Smooth muscle cell (in vitro differentiated cells): ENCODE measurements at regions not wholly inside any gene's neighbourhood (a gene's known extent, or its start where the extent isn't known, plus 50 kb on each side); places are given as distances from the start of the nearest gene placed in this dataset.

Source experiments
- DNase-seq: peaks from one replicate; lab custom pipeline; 2025; ENCODE audit not compliant: unreplicated experiment; lab: John Stamatoyannopoulos, UW
- H2AFZ ChIP-seq: fragments of 200-600 bp; sonication (generic); 2 replicates; pipeline ENCODE4 v1.6.0; 2016; ENCODE audit warnings: antibody characterized with exemption, low read depth, mild to moderate bottlenecking
- H3F3A ChIP-seq: fragments of 200-600 bp; sonication (generic); 2 replicates; pipeline ENCODE4 v1.6.0; 2017; ENCODE audit warnings: antibody characterized with exemption, low read depth
- H3K27ac ChIP-seq: fragments of 200-600 bp; sonication (generic); 2 replicates; pipeline ENCODE4 v1.5.1; 2016; ENCODE audit warnings: low read depth, mild to moderate bottlenecking
- H3K27me3 ChIP-seq: fragments of 200-600 bp; sonication (generic); 2 replicates; pipeline ENCODE4 v1.6.1; 2016; ENCODE audit warnings: low read depth, mild to moderate bottlenecking
- H3K36me3 ChIP-seq: fragments of 200-600 bp; sonication (generic); 2 replicates; pipeline ENCODE4 v1.5.1; 2016; ENCODE audit warnings: low read depth
- H3K4me1 ChIP-seq: fragments of 200-600 bp; sonication (generic); 2 replicates; pipeline ENCODE4 v1.5.1; 2016; ENCODE audit warnings: low read depth
- H3K4me2 ChIP-seq: fragments of 200-600 bp; sonication (generic); 2 replicates; pipeline ENCODE4 v1.6.0; 2016; ENCODE audit warnings: mild to moderate bottlenecking
- H3K4me3 ChIP-seq: fragments of 200-600 bp; sonication (generic); 2 replicates; pipeline ENCODE4 v1.5.1; 2016; ENCODE audit warnings: mild to moderate bottlenecking
- H3K79me2 ChIP-seq: fragments of 200-600 bp; sonication (generic); 2 replicates; pipeline ENCODE4 v1.6.0; 2016; ENCODE audit warnings: low read depth, mild to moderate bottlenecking
- H3K9ac ChIP-seq: fragments of 200-600 bp; sonication (generic); 2 replicates; pipeline ENCODE4 v1.6.0; 2016; ENCODE audit warnings: low read depth
- H3K9me3 ChIP-seq: fragments of 200-600 bp; sonication (generic); replicated peaks from 2 replicates; pipeline ENCODE4 v1.5.1; 2016; ENCODE audit warnings: low read depth
- H4K20me1 ChIP-seq: fragments of 200-600 bp; sonication (generic); 2 replicates; pipeline ENCODE4 v1.6.0; 2016; ENCODE audit warnings: low read depth
- WGBS: methylation state at CpG from one replicate; pipeline ENCODE4 v1.1.7; 2016; ENCODE audit warnings: low lambda C conversion rate; 5-methylcytosine and 5-hydroxymethylcytosine counted together
- TF ChIP-seq, protein P1 (sequence below): fragments of 200-600 bp; sonication (generic); IDR thresholded peaks from 2 replicates; pipeline ENCODE4 v1.5.1; 2017; ENCODE audit warnings: borderline replicate concordance, mild to moderate bottlenecking, antibody characterized with exemption; ENCODE audit not compliant: insufficient read depth, poor library complexity, severe bottlenecking

DNA sequence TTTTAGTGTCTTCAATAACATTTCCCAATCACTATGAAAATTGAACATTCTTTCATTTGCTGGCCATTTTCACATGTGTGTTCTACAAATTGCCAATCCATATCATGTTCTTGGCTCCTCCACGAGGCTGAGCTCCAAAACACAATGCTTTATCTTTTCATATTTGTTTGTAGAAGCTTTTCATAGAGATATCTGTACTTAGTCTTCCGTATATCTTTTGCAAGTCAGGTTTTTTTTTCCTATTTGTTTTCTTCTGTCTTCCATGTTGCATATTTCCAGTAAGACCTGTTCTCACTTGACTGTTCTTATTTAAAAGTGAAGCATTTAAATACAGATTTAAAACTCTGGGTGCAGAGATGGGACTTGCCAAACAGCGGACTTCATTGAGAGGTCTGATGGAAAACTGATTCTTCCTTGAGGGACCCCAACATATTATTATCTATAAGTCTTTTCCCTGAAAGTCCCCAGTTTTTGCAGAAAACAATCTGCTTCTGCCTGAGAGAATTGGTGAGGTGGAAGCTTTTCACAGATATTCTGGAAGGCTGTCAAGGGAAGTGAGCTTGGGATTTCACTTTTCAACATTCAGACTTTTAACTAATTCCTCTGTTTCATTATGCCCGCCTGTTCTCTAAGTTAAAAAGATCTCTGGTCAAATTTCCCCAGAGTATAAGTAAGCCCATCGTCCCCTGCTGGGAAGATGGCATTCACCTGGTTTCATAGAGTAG, 77.8 kb upstream of the KCNMB2 start:
- H3K9me3 ChIP-seq = no peaks in the 10 kb centered on the region
- H3K4me1 ChIP-seq = peaks cover 4% of the 10 kb centered on the region
- no peaks in the 10 kb centered on the region for H4K20me1 ChIP-seq
- H3K9ac ChIP-seq = no peak overlapping the region
- 90% methylated on average over 5 of the region's 5 CpGs for WGBS
- no peak overlapping the region for H2AFZ ChIP-seq
- H3F3A ChIP-seq = peaks cover 4% of the 10 kb centered on the region
- H3K79me2 ChIP-seq = no peaks in the 10 kb centered on the region
- no peak overlapping the region for H3K4me3 ChIP-seq
- no peak for DNase-seq
- H3K4me2 ChIP-seq = no peak overlapping the region
- H3K36me3 ChIP-seq = no peaks in the 10 kb centered on the region
- H3K27ac ChIP-seq = no peak overlapping the region
- TF ChIP-seq, protein P1, sequence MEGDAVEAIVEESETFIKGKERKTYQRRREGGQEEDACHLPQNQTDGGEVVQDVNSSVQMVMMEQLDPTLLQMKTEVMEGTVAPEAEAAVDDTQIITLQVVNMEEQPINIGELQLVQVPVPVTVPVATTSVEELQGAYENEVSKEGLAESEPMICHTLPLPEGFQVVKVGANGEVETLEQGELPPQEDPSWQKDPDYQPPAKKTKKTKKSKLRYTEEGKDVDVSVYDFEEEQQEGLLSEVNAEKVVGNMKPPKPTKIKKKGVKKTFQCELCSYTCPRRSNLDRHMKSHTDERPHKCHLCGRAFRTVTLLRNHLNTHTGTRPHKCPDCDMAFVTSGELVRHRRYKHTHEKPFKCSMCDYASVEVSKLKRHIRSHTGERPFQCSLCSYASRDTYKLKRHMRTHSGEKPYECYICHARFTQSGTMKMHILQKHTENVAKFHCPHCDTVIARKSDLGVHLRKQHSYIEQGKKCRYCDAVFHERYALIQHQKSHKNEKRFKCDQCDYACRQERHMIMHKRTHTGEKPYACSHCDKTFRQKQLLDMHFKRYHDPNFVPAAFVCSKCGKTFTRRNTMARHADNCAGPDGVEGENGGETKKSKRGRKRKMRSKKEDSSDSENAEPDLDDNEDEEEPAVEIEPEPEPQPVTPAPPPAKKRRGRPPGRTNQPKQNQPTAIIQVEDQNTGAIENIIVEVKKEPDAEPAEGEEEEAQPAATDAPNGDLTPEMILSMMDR = no peak
- H3K27me3 ChIP-seq = peaks cover 29% of the 10 kb centered on the region

DNA sequence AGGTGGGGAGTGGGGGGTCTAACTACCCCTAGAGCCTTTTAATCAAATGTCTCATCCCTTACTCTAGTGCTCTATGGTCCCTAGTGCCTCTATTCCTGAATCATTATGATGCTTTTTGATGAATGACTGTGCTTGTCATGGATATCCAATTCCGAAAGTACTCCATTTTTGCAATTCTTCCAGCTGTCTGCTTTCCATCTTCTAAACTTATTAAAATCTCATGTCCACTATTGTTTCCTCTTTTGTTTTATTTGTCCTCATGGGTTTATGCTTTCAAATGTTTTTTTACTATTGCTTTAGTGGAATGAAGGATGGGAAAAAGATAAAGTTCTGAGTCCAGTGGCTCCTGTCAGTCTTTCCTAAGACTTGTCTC, 77.2 kb upstream of the KCNMB2 start:
- DNase-seq = no peak
- no peaks in the 10 kb centered on the region for H3K36me3 ChIP-seq
- H2AFZ ChIP-seq = no peak overlapping the region
- H3F3A ChIP-seq = peaks cover 4% of the 10 kb centered on the region
- no peak overlapping the region for H3K4me3 ChIP-seq
- H3K27me3 ChIP-seq = peaks cover 29% of the 10 kb centered on the region
- H3K4me2 ChIP-seq = no peak overlapping the region
- no peaks in the 10 kb centered on the region for H3K79me2 ChIP-seq
- no peak overlapping the region for H3K9ac ChIP-seq
- no peak overlapping the region for H3K27ac ChIP-seq
- peaks cover 4% of the 10 kb centered on the region for H3K4me1 ChIP-seq
- TF ChIP-seq, protein P1 = no peak
- 95% methylated on average over 1 of the region's 1 CpG for WGBS
- no peaks in the 10 kb centered on the region for H4K20me1 ChIP-seq
- H3K9me3 ChIP-seq = no peaks in the 10 kb centered on the region

DNA sequence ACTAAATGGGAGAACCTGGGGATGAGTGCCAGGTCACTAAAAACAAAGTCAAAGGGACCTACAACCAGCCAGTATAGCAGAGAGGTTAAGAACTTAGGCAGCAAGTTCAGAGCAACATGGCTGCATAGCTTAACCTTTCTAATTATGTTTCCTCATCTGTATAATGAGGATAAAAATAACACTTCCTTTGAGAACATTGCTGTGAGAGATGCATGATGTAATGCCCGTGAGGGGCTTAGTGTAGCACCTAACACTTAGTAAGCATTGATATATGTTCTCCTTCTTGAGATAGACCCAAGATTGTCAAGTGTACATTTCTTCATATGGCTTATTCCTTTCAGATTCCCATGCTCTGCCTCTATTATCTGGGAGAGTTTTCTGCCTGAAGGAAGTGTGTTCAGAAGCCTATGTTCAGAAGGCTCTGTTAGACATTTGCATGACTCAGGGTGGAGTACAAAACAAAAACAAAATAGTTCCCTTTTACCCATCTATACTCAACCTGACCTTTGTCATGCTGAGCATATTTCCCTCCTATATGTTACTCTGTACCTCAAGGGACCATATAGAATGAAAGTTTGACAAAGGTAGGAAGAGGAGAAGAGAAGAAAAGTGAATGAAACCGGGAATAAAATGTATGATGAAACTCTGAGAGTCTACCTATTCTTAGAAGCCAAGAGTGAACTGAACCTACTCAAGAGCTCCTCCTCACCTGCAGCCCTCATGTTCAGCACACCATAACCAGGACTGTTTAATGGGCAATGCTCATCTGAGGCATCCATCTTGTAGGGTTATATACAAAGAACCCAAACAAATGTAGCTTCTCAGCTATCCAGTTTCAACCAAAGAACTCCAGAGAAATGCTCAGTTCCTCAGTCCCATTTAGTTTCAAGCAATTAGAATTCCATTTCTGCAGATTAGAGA, 70.7 kb upstream of the KCNMB2 start:
- Histone ChIP-seq H3K4me2 (no peak overlapping the region), H3K4me1 (no peaks in the 10 kb centered on the region), H3K27ac (no peak overlapping the region), H3K9ac (no peak overlapping the region), H4K20me1 (no peaks in the 10 kb centered on the region), H3K36me3 (no peaks in the 10 kb centered on the region), H2AFZ (no peak overlapping the region), H3K79me2 (no peaks in the 10 kb centered on the region), H3K9me3 (no peaks in the 10 kb centered on the region), H3K4me3 (no peak overlapping the region), H3F3A (no peaks in the 10 kb centered on the region), H3K27me3 (peaks cover 7% of the 10 kb centered on the region)
- no peak for DNase-seq
- 77% methylated on average over 2 of the region's 2 CpGs for WGBS
- TF ChIP-seq, protein P1 = no peak

DNA sequence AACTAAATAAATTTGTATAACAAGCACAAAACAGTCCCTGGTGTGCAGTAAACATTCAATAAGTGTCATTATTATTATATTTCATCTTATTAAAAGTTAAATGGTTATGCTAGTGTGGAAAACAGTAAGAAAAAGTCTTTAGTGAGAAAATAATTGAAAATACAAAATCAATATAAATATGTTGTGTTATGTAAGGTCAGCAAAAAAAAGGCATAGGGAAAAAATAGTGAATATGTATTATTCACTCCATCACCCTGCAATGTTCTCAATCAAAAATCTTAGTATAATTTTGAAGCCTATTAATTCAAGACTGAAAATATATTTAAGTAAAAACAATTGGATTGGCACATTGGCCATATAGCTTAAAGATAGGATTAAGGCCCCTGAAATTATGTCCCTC, 63.3 kb upstream of the KCNMB2 start:
- H2AFZ ChIP-seq = no peak overlapping the region
- DNase-seq = no peak
- no peaks in the 10 kb centered on the region for H3F3A ChIP-seq
- H3K27me3 ChIP-seq = peaks cover 2% of the 10 kb centered on the region
- H4K20me1 ChIP-seq = no peaks in the 10 kb centered on the region
- no peaks in the 10 kb centered on the region for H3K9me3 ChIP-seq
- no peak overlapping the region for H3K4me3 ChIP-seq
- H3K9ac ChIP-seq = no peak overlapping the region
- no peak overlapping the region for H3K27ac ChIP-seq
- H3K36me3 ChIP-seq = no peaks in the 10 kb centered on the region
- H3K4me2 ChIP-seq = no peak overlapping the region
- H3K79me2 ChIP-seq = no peaks in the 10 kb centered on the region
- H3K4me1 ChIP-seq = no peaks in the 10 kb centered on the region
- TF ChIP-seq, protein P1 = no peak
